Chondrocyte (in vitro differentiated cells): ENCODE measurements at regions not wholly inside any gene's neighbourhood (a gene's known extent, or its start where the extent isn't known, plus 50 kb on each side); places are given as distances from the start of the nearest gene placed in this dataset.

ENCODE experiments used
- DNase-seq: peaks from one replicate; pipeline ENCODE4 v3.0.0; 2021; ENCODE audit warnings: mixed read lengths, low spot score
- H3K27ac Mint-ChIP-seq: one replicate; pipeline ENCODE4 v1.8.0; 2021; ENCODE audit warnings: mild to moderate bottlenecking, moderate library complexity, mixed read lengths; ENCODE audit not compliant: unreplicated experiment
- H3K27me3 Mint-ChIP-seq: 2 replicates; pipeline ENCODE4 v1.8.0; 2021; ENCODE audit warnings: low read depth, mixed read lengths
- H3K36me3 Mint-ChIP-seq: 2 replicates; pipeline ENCODE4 v1.8.0; 2021; ENCODE audit warnings: low read depth, mixed read lengths
- H3K4me1 Mint-ChIP-seq: 2 replicates; pipeline ENCODE4 v1.8.0; 2021; ENCODE audit warnings: low read depth, mild to moderate bottlenecking, mixed read lengths
- H3K4me3 Mint-ChIP-seq: one replicate; pipeline ENCODE4 v1.8.0; 2021; ENCODE audit warnings: mild to moderate bottlenecking, moderate library complexity, mixed read lengths; ENCODE audit not compliant: unreplicated experiment
- H3K9me3 Mint-ChIP-seq: 2 replicates; pipeline ENCODE4 v1.8.0; 2021; ENCODE audit warnings: low read depth, mixed read lengths
- TF ChIP-seq, protein P1 (sequence below): fragments of 200-600 bp; sonication (generic); IDR thresholded peaks from 2 replicates; pipeline ENCODE4 v1.5.0; 2021; ENCODE audit warnings: antibody characterized with exemption, mild to moderate bottlenecking, moderate library complexity

DNA sequence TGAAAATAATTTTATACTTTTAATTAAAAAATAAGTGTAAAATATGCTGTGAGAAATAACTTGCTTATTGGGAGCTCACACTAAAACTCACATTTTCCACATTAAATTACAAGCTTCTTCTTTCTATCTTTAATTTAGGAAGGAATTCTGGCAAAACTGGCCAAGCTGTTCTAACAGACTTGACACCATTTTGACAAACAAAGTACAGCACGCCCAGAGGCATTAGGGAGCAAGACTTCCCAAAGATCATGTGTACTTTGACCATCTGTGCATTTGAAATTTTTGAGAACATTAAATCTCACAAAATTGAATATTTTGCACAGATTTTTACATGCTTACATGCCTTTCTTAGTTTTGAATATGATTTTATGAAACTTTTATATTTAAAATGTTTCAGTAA lies 1288.4 kb upstream of the CADM2 start:
- no peak overlapping the region for H3K4me3 Mint-ChIP-seq
- peaks cover 2% of the 10 kb centered on the region for H3K27me3 Mint-ChIP-seq

DNA sequence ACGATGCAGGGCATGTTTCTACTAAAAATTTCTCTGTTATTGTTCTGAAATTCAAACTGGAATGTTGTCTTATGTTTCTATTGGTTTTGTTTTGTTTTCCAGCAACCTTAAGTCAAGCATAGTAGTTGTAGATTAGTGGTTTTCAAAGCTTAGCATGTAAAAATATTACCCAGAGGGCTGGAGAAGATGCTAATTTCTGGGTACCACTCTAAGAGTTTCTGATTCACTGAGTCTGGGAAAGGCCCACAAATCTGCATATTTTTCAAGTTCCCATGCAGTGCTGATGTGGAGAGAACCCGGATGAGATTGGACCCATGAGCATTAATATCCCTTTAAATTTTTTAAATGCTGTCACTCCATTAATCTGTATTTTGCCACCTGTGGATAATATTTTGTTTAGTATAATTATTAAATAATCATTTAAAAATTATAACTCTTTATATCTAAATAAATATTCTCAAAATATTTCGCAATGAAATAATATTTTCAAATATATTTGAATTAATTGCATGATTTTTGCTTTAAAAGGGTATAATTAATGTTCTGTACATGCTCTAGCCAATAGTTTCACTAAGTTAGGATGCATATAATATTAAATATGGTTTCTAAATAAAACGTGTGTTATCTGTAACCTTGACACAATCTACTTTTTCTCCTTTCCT lies 1274.7 kb upstream of the CADM2 start:
- TF ChIP-seq, protein P1, sequence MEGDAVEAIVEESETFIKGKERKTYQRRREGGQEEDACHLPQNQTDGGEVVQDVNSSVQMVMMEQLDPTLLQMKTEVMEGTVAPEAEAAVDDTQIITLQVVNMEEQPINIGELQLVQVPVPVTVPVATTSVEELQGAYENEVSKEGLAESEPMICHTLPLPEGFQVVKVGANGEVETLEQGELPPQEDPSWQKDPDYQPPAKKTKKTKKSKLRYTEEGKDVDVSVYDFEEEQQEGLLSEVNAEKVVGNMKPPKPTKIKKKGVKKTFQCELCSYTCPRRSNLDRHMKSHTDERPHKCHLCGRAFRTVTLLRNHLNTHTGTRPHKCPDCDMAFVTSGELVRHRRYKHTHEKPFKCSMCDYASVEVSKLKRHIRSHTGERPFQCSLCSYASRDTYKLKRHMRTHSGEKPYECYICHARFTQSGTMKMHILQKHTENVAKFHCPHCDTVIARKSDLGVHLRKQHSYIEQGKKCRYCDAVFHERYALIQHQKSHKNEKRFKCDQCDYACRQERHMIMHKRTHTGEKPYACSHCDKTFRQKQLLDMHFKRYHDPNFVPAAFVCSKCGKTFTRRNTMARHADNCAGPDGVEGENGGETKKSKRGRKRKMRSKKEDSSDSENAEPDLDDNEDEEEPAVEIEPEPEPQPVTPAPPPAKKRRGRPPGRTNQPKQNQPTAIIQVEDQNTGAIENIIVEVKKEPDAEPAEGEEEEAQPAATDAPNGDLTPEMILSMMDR = no peak
- Mint-ChIP-seq H3K4me1 (no peaks in the 10 kb centered on the region), H3K36me3 (no peaks in the 10 kb centered on the region), H3K27me3 (no peaks in the 10 kb centered on the region), H3K4me3 (no peak overlapping the region), H3K27ac (no peak overlapping the region), H3K9me3 (peaks cover 12% of the 10 kb centered on the region)
- DNase-seq = no peak

More for the DNA sequence above, 1288.4 kb upstream of the CADM2 start:
- Mint-ChIP-seq H3K9me3 (no peaks in the 10 kb centered on the region), H3K27ac (no peak overlapping the region), H3K4me1 (no peaks in the 10 kb centered on the region), H3K36me3 (no peaks in the 10 kb centered on the region)
- TF ChIP-seq, protein P1 = no peak
- DNase-seq = no peak

- no peaks in the 10 kb centered on the region for H3K27me3 Mint-ChIP-seq
Measured at GRCh38 chr3:83706669-83707068, 1252.1 kb upstream of the CADM2 start.

GRCh38 chr3:83715307-83715706 lies 1243.5 kb upstream of the CADM2 start:
- no peaks in the 10 kb centered on the region for H3K9me3 Mint-ChIP-seq
- no peak for DNase-seq
- no peaks in the 10 kb centered on the region for H3K4me1 Mint-ChIP-seq
- TF ChIP-seq, protein P1 = no peak
- no peaks in the 10 kb centered on the region for H3K36me3 Mint-ChIP-seq
- peaks cover 3% of the 10 kb centered on the region for H3K27me3 Mint-ChIP-seq
- no peak overlapping the region for H3K27ac Mint-ChIP-seq
- no peak overlapping the region for H3K4me3 Mint-ChIP-seq

More at GRCh38 chr3:83706669-83707068, 1252.1 kb upstream of the CADM2 start:
- H3K36me3 Mint-ChIP-seq = no peaks in the 10 kb centered on the region
- no peak for DNase-seq
- no peaks in the 10 kb centered on the region for H3K4me1 Mint-ChIP-seq
- no peak overlapping the region for H3K27ac Mint-ChIP-seq
- TF ChIP-seq, protein P1 = no peak
- H3K9me3 Mint-ChIP-seq = peaks cover 7% of the 10 kb centered on the region
- H3K4me3 Mint-ChIP-seq = no peak overlapping the region

GRCh38 chr3:83729576-83729975 lies 1229.2 kb upstream of the CADM2 start:
- H3K4me1 Mint-ChIP-seq = no peaks in the 10 kb centered on the region
- no peak overlapping the region for H3K27ac Mint-ChIP-seq
- H3K27me3 Mint-ChIP-seq = no peaks in the 10 kb centered on the region
- TF ChIP-seq, protein P1 = no peak
- no peak for DNase-seq
- no peak overlapping the region for H3K4me3 Mint-ChIP-seq
- no peaks in the 10 kb centered on the region for H3K36me3 Mint-ChIP-seq
- H3K9me3 Mint-ChIP-seq = peaks cover 20% of the 10 kb centered on the region
